Activated CD4-positive, alpha-beta memory T cell treated with anti-CD3 and anti-CD28 coated beads for 36 hours (primary cell): ENCODE measurements at regions not wholly inside any gene's neighbourhood (a gene's known extent, or its start where the extent isn't known, plus 50 kb on each side); places are given as distances from the start of the nearest gene placed in this dataset.

Experiments
- CTCF ChIA-PET: fragments of 350-600 bp; sonication (Branson Sonifier 250); formaldehyde crosslinking; loops from one replicate; lab custom pipeline; 2021; ENCODE audit warnings: antibody characterized with exemption, inconsistent platforms; lab: Charles Lee
- POLR2A ChIA-PET: fragments of 350-600 bp; sonication (Branson Sonifier 250); formaldehyde crosslinking; loops from one replicate; lab custom pipeline; 2021; ENCODE audit warnings: antibody characterized with exemption; lab: Charles Lee
- DNase-seq: peaks from one replicate; pipeline ENCODE4 v3.0.0-alpha.2; 2020
- H3K27ac Mint-ChIP-seq: one replicate; pipeline ENCODE4 v1.8.0; 2021; ENCODE audit warnings: mixed read lengths
- H3K27me3 Mint-ChIP-seq: one replicate; pipeline ENCODE4 v1.8.0; 2021; ENCODE audit warnings: mixed read lengths
- H3K36me3 Mint-ChIP-seq: one replicate; pipeline ENCODE4 v1.8.0; 2021; ENCODE audit warnings: mixed read lengths
- H3K4me1 Mint-ChIP-seq: one replicate; pipeline ENCODE4 v1.8.0; 2021; ENCODE audit warnings: low read depth, mixed read lengths
- H3K4me3 Mint-ChIP-seq: one replicate; pipeline ENCODE4 v1.8.0; 2021; ENCODE audit warnings: mild to moderate bottlenecking, mixed read lengths
- H3K9me3 Mint-ChIP-seq: one replicate; pipeline ENCODE4 v1.8.0; 2021; ENCODE audit warnings: mixed read lengths
- intact Hi-C: fragments of 100-400 bp; cut with micrococcal nuclease; formaldehyde crosslinking; loops from one replicate; pipeline ENCODE4 v1.15.1; 2023

- intact Hi-C loops, result no loop called here
- CTCF ChIA-PET, result no interaction called here
- peaks cover 30% of the 10 kb centered on the region for H3K9me3 Mint-ChIP-seq
- DNase-seq, result no peak
- H3K4me3 Mint-ChIP-seq, result no peak overlapping the region
- no peaks in the 10 kb centered on the region for H3K27me3 Mint-ChIP-seq
- H3K27ac Mint-ChIP-seq, result no peak overlapping the region
- H3K4me1 Mint-ChIP-seq, result no peaks in the 10 kb centered on the region
- POLR2A ChIA-PET, result no interaction called here
- H3K36me3 Mint-ChIP-seq, result no peaks in the 10 kb centered on the region
Measured at GRCh38 chr18:29012883-29013465, 836.0 kb upstream of the CDH2 start.

- Mint-ChIP-seq H3K27me3 (no peaks in the 10 kb centered on the region), H3K27ac (no peak overlapping the region), H3K4me1 (no peaks in the 10 kb centered on the region), H3K36me3 (no peaks in the 10 kb centered on the region), H3K9me3 (peaks cover 33% of the 10 kb centered on the region), H3K4me3 (no peak overlapping the region)
- ChIA-PET POLR2A (no interaction called here), CTCF (no interaction called here)
- DNase-seq, result no peak
- intact Hi-C loops, result no loop called here
Measured at GRCh38 chr18:29012364-29012763, 835.4 kb upstream of the CDH2 start.

- Mint-ChIP-seq H3K27me3 (no peaks in the 10 kb centered on the region), H3K36me3 (no peaks in the 10 kb centered on the region), H3K27ac (no peak overlapping the region), H3K9me3 (peaks cover 34% of the 10 kb centered on the region), H3K4me3 (no peak overlapping the region), H3K4me1 (no peaks in the 10 kb centered on the region)
- POLR2A ChIA-PET, result no interaction called here
- CTCF ChIA-PET, result no interaction called here
- no peak for DNase-seq
- intact Hi-C loops, result no loop called here
Measured at GRCh38 chr18:29009250-29009803, 832.4 kb upstream of the CDH2 start.

DNA sequence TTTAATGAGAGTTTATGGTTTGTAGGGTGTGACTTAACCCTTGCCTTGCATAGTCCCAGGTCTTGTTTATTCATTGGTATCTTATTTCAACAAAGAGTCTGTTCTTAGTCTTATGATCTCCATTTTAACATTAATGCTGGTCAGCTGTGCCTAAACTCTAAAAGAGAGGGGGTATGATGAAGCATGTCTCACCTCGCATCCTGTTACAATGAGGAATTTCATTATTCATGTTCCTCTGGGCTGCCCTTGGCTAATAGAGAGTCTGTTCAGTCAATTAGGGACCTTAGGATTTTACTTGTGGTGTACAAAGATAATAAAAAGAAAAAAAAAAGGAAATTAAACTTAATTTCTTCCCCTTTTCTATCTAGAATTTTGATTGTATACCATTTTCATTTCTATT is 831.9 kb upstream of the CDH2 start:
- intact Hi-C loops, result no loop called here
- no peak overlapping the region for H3K27ac Mint-ChIP-seq
- ChIA-PET CTCF (no interaction called here), POLR2A (no interaction called here)
- peaks cover 32% of the 10 kb centered on the region for H3K9me3 Mint-ChIP-seq
- no peaks in the 10 kb centered on the region for H3K4me1 Mint-ChIP-seq
- no peaks in the 10 kb centered on the region for H3K36me3 Mint-ChIP-seq
- H3K4me3 Mint-ChIP-seq, result no peak overlapping the region
- no peaks in the 10 kb centered on the region for H3K27me3 Mint-ChIP-seq
- DNase-seq, result no peak

GRCh38 chr18:29007986-29008654 is 831.2 kb upstream of the CDH2 start:
- H3K4me3 Mint-ChIP-seq, result no peak overlapping the region
- no peak overlapping the region for H3K27ac Mint-ChIP-seq
- H3K27me3 Mint-ChIP-seq, result no peaks in the 10 kb centered on the region
- no peaks in the 10 kb centered on the region for H3K36me3 Mint-ChIP-seq
- no peaks in the 10 kb centered on the region for H3K4me1 Mint-ChIP-seq
- ChIA-PET CTCF (no interaction called here), POLR2A (no interaction called here)
- intact Hi-C loops, result no loop called here
- DNase-seq, result no peak
- peaks cover 30% of the 10 kb centered on the region for H3K9me3 Mint-ChIP-seq

DNA sequence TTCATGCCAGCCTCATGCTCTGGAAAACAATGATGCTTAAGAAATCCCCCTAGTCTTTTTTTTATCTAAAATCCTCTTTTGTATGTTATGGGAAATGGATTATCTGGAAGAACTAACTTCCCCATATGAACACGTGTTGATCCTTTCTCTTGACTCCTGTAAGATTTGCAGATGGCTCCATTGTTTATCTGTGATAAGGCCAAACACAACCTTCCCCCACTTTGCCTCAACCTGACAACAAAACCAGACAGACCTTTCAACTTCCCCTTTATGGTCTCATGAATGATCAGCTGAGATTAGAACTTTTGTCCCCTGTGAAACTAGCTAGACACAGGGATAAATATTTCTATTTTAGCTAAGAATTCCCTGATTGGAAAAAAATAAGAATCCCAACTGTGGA is 828.0 kb upstream of the CDH2 start:
- no peak for DNase-seq
- H3K36me3 Mint-ChIP-seq, result no peaks in the 10 kb centered on the region
- intact Hi-C loops, result no loop called here
- no peak overlapping the region for H3K27ac Mint-ChIP-seq
- no peak overlapping the region for H3K4me3 Mint-ChIP-seq
- ChIA-PET CTCF (no interaction called here), POLR2A (no interaction called here)
- H3K9me3 Mint-ChIP-seq, result peaks cover 28% of the 10 kb centered on the region
- no peaks in the 10 kb centered on the region for H3K4me1 Mint-ChIP-seq
- no peaks in the 10 kb centered on the region for H3K27me3 Mint-ChIP-seq

- Mint-ChIP-seq H3K27me3 (no peaks in the 10 kb centered on the region), H3K9me3 (peaks cover 20% of the 10 kb centered on the region), H3K27ac (no peak overlapping the region), H3K36me3 (no peaks in the 10 kb centered on the region), H3K4me1 (no peaks in the 10 kb centered on the region), H3K4me3 (no peak overlapping the region)
- intact Hi-C loops, result no loop called here
- no peak for DNase-seq
- ChIA-PET CTCF (no interaction called here), POLR2A (no interaction called here)
Measured at GRCh38 chr18:29003194-29003593, 826.3 kb upstream of the CDH2 start.

DNA sequence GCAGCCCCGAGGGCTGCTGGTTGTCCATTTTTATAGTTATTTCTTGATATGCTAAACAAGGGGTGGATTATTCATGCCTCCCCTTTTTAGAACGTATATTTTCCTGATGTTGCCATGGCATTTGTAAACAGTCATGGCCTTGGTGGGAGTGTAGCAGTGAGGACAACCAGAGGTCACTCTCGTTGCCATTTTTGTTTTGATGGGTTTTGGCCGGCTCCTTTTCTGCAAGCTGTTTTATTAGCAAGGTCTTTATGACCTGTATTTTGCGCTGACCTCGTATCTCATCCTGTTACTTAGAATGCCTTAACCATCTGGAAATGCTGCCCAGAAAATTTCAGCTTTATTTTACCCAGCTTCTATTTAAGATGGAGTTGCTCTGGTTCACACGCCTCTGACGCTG is 825.8 kb upstream of the CDH2 start:
- H3K36me3 Mint-ChIP-seq, result no peaks in the 10 kb centered on the region
- intact Hi-C loops, result no loop called here
- no peak overlapping the region for H3K4me3 Mint-ChIP-seq
- DNase-seq, result no peak
- H3K27ac Mint-ChIP-seq, result no peak overlapping the region
- ChIA-PET CTCF (no interaction called here), POLR2A (no interaction called here)
- no peaks in the 10 kb centered on the region for H3K27me3 Mint-ChIP-seq
- H3K4me1 Mint-ChIP-seq, result no peaks in the 10 kb centered on the region
- H3K9me3 Mint-ChIP-seq, result peaks cover 16% of the 10 kb centered on the region

DNA sequence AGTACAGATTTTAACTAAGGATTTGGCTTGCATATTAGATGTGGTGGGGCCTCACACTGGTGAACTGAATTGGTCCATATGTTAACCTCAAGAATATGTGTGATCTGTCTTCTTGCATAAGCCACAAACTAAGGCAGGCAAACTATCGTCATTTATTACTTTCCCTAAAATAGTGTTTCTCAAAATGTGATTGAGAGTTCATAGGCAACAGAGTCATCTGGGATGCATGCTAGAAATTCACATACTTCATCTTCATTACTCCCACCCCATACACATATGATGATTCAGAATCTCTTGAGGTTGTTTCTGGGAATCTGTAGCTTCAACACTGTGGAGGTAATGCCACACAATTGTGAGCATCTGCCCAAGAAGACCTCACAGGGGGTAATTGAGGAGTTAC is 822.8 kb upstream of the CDH2 start:
- Mint-ChIP-seq H3K4me1 (no peaks in the 10 kb centered on the region), H3K27ac (no peak overlapping the region), H3K4me3 (no peak overlapping the region), H3K9me3 (peaks cover 10% of the 10 kb centered on the region), H3K36me3 (no peaks in the 10 kb centered on the region), H3K27me3 (no peaks in the 10 kb centered on the region)
- intact Hi-C loops, result no loop called here
- ChIA-PET CTCF (no interaction called here), POLR2A (no interaction called here)
- no peak for DNase-seq

- no peak for DNase-seq
- intact Hi-C loops, result no loop called here
Measured at GRCh38 chr18:28995319-28995718, 818.4 kb upstream of the CDH2 start.

DNA sequence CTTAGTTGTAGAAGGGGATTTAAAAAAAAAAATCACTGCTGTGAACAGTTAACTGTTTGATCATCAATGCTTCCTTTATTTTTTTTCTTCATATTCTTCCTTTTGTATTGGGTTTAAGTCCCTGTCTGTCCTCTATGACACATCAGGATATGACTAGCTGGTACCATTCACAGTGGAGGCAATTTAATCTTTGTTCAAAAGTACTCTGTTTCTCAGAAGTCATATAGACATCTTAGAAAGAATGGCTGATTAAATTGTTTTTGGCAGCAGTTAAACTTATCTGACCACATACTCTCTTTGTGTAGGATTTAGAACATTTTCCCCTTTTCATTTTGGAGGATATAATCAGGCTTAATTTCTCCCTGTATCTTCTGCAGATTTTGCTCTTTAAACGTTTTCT is 807.8 kb upstream of the CDH2 start:
- Mint-ChIP-seq H3K9me3 (peaks cover 18% of the 10 kb centered on the region), H3K27ac (no peak overlapping the region), H3K36me3 (no peaks in the 10 kb centered on the region), H3K4me1 (no peaks in the 10 kb centered on the region), H3K27me3 (no peaks in the 10 kb centered on the region), H3K4me3 (no peak overlapping the region)
- CTCF ChIA-PET, result no interaction called here
- DNase-seq, result no peak
- intact Hi-C loops, result no loop called here
- POLR2A ChIA-PET, result no interaction called here

More at GRCh38 chr18:28995319-28995718, 818.4 kb upstream of the CDH2 start:
- CTCF ChIA-PET, result no interaction called here
- peaks cover 12% of the 10 kb centered on the region for H3K9me3 Mint-ChIP-seq
- POLR2A ChIA-PET, result no interaction called here
- no peaks in the 10 kb centered on the region for H3K36me3 Mint-ChIP-seq
- no peak overlapping the region for H3K27ac Mint-ChIP-seq
- no peaks in the 10 kb centered on the region for H3K27me3 Mint-ChIP-seq
- no peaks in the 10 kb centered on the region for H3K4me1 Mint-ChIP-seq
- no peak overlapping the region for H3K4me3 Mint-ChIP-seq

DNA sequence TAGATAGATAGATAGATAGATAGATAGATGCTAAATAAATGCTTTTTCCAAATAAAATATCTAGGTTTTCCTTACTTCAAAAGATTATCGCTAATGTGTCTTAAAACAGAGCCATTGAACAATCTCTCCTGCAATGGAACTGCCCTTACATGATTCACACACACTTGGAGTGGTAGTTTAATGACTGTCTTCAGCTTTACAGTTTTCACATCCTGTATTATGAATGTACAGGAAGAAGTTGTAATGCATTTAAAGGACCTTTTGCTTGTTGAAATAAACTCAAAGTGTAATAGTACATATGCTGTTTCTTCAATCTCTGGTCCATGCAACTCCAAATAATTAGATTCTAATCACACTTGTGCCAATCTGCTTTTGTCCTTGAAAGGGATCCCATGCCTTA is 797.6 kb upstream of the CDH2 start:
- peaks cover 35% of the 10 kb centered on the region for H3K9me3 Mint-ChIP-seq
- no peaks in the 10 kb centered on the region for H3K36me3 Mint-ChIP-seq
- H3K4me1 Mint-ChIP-seq, result no peaks in the 10 kb centered on the region
- intact Hi-C loops, result no loop called here
- H3K27me3 Mint-ChIP-seq, result no peaks in the 10 kb centered on the region
- no peak overlapping the region for H3K4me3 Mint-ChIP-seq
- DNase-seq, result no peak
- H3K27ac Mint-ChIP-seq, result no peak overlapping the region
- POLR2A ChIA-PET, result no interaction called here
- CTCF ChIA-PET, result no interaction called here

DNA sequence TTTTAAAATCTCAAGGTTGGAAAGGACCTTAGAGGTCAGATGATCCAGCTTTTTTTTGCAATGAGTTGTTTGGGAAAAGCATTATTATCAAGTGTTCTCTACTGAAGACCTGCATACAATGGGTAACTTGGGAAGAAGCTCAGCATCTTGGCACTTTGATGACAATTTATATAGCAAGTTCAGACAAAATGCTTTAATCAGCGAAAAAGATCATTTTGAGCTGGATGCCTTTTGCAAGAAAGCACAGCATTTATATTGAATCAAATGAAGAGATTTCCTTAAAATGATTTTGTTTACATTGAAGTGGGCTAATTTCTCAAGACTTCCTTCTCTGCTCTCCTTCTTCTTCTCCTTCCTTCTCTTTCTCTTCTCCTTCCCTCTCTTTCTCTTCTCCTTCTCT is 796.4 kb upstream of the CDH2 start:
- Mint-ChIP-seq H3K4me1 (no peaks in the 10 kb centered on the region), H3K4me3 (no peak overlapping the region), H3K36me3 (no peaks in the 10 kb centered on the region), H3K9me3 (peaks cover 38% of the 10 kb centered on the region), H3K27me3 (no peaks in the 10 kb centered on the region), H3K27ac (no peak overlapping the region)
- DNase-seq, result no peak
- CTCF ChIA-PET, result no interaction called here
- POLR2A ChIA-PET, result no interaction called here
- intact Hi-C loops, result no loop called here
